Hepatocyte (in vitro differentiated cells): ENCODE measurements at regions not wholly inside any gene's neighbourhood (a gene's known extent, or its start where the extent isn't known, plus 50 kb on each side); places are given as distances from the start of the nearest gene placed in this dataset.

Source experiments
- DNase-seq: peaks from one replicate; pipeline ENCODE4 v3.0.0-alpha.2; 2016; ENCODE audit warnings: low spot score
- H2AFZ ChIP-seq: fragments of 200-600 bp; sonication (generic); 2 replicates; pipeline ENCODE4 v1.6.0; 2016; ENCODE audit warnings: antibody characterized with exemption, mild to moderate bottlenecking
- H3K27ac ChIP-seq: fragments of 200-600 bp; sonication (generic); 2 replicates; pipeline ENCODE4 v1.5.1; 2016; ENCODE audit warnings: mild to moderate bottlenecking
- H3K27me3 ChIP-seq: fragments of 200-600 bp; sonication (generic); 2 replicates; pipeline ENCODE4 v1.6.1; 2016
- H3K36me3 ChIP-seq: fragments of 200-600 bp; sonication (generic); replicated peaks from 2 replicates; pipeline ENCODE4 v1.5.1; 2016; ENCODE audit warnings: low read depth; ENCODE audit not compliant: insufficient read depth
- H3K4me1 ChIP-seq: fragments of 200-600 bp; sonication (generic); 2 replicates; pipeline ENCODE4 v1.5.1; 2016; ENCODE audit warnings: mild to moderate bottlenecking, moderate library complexity; ENCODE audit not compliant: insufficient read depth
- H3K4me2 ChIP-seq: fragments of 200-600 bp; sonication (generic); 2 replicates; pipeline ENCODE4 v1.6.0; 2016
- H3K4me3 ChIP-seq: fragments of 200-600 bp; sonication (generic); 2 replicates; pipeline ENCODE4 v1.5.1; 2016; ENCODE audit warnings: mild to moderate bottlenecking
- H3K79me2 ChIP-seq: fragments of 200-600 bp; sonication (generic); 2 replicates; pipeline ENCODE4 v1.6.0; 2017; ENCODE audit warnings: mild to moderate bottlenecking
- H3K9me2 ChIP-seq: fragments of 200-600 bp; sonication (generic); replicated peaks from 2 replicates; pipeline ENCODE4 v1.6.0; 2017; ENCODE audit warnings: mild to moderate bottlenecking; ENCODE audit not compliant: insufficient read depth
- H3K9me3 ChIP-seq: fragments of 200-600 bp; sonication (generic); 2 replicates; pipeline ENCODE4 v1.5.1; 2016; ENCODE audit warnings: low read depth, mild to moderate bottlenecking
- H4K20me1 ChIP-seq: fragments of 200-600 bp; sonication (generic); 2 replicates; pipeline ENCODE4 v1.6.0; 2016; ENCODE audit warnings: mild to moderate bottlenecking; ENCODE audit not compliant: insufficient read depth, poor library complexity, severe bottlenecking
- CTCF ChIP-seq: fragments of 200-600 bp; sonication (generic); IDR thresholded peaks from 2 replicates; pipeline ENCODE4 v1.5.1; 2016; ENCODE audit warnings: antibody characterized with exemption, mild to moderate bottlenecking; ENCODE audit not compliant: poor library complexity
- EZH2 ChIP-seq: fragments of 200-600 bp; sonication (generic); IDR thresholded peaks from 2 replicates; pipeline ENCODE4 v1.6.1; 2016; ENCODE audit warnings: antibody characterized with exemption, mild to moderate bottlenecking, borderline replicate concordance
- EZH2phosphoT487 ChIP-seq: fragments of 200-600 bp; sonication (generic); IDR thresholded peaks from one replicate; pipeline ENCODE4 v1.6.1; 2018; ENCODE audit warnings: antibody characterized with exemption, mild to moderate bottlenecking, low read depth, moderate library complexity; ENCODE audit not compliant: unreplicated experiment, severe bottlenecking
- WGBS: methylation state at CpG from one replicate; pipeline ENCODE4 v1.1.6; 2016; ENCODE audit warnings: low lambda C conversion rate; ENCODE audit errors: missing lambda C conversion rate; 5-methylcytosine and 5-hydroxymethylcytosine counted together

- no peaks in the 10 kb centered on the region for H4K20me1 ChIP-seq
- no peak overlapping the region for H3K4me3 ChIP-seq
- DNase-seq, result no peak
- no peak overlapping the region for H3K4me2 ChIP-seq
- no peaks in the 10 kb centered on the region for H3K79me2 ChIP-seq
- no peaks in the 10 kb centered on the region for H3K27me3 ChIP-seq
- no peak overlapping the region for H3K27ac ChIP-seq
- no peaks in the 10 kb centered on the region for H3K4me1 ChIP-seq
- H3K36me3 ChIP-seq, result no peaks in the 10 kb centered on the region
- H3K9me2 ChIP-seq, result no peaks in the 10 kb centered on the region
- no peak for TF ChIP-seq EZH2phosphoT487
- TF ChIP-seq CTCF, result no peak
- TF ChIP-seq EZH2, result no peak
- peaks cover 3% of the 10 kb centered on the region for H3K9me3 ChIP-seq
- no peak overlapping the region for H2AFZ ChIP-seq
These were observed 236.8 kb upstream of the POU5F2 start for GRCh38 chr5:93978222-93978621.

GRCh38 chr5:93967923-93968322, 226.5 kb upstream of the POU5F2 start:
- Histone ChIP-seq H3K27ac (no peak overlapping the region), H3K4me3 (no peak overlapping the region), H3K9me2 (no peaks in the 10 kb centered on the region), H3K79me2 (no peaks in the 10 kb centered on the region), H3K36me3 (no peaks in the 10 kb centered on the region), H3K4me2 (no peak overlapping the region), H3K4me1 (no peaks in the 10 kb centered on the region), H3K27me3 (no peaks in the 10 kb centered on the region), H3K9me3 (no peaks in the 10 kb centered on the region), H2AFZ (no peak overlapping the region), H4K20me1 (no peaks in the 10 kb centered on the region)
- no peak for TF ChIP-seq EZH2phosphoT487
- no peak for TF ChIP-seq CTCF
- no peak for TF ChIP-seq EZH2
- no peak for DNase-seq

- H4K20me1 ChIP-seq, result no peaks in the 10 kb centered on the region
- H3K9me2 ChIP-seq, result no peaks in the 10 kb centered on the region
- H3K27ac ChIP-seq, result no peak overlapping the region
- H3K9me3 ChIP-seq, result no peaks in the 10 kb centered on the region
- no peak overlapping the region for H3K4me3 ChIP-seq
- no peak overlapping the region for H2AFZ ChIP-seq
- no peak overlapping the region for H3K4me2 ChIP-seq
- no peaks in the 10 kb centered on the region for H3K36me3 ChIP-seq
- no peaks in the 10 kb centered on the region for H3K79me2 ChIP-seq
- no peaks in the 10 kb centered on the region for H3K27me3 ChIP-seq
- TF ChIP-seq EZH2phosphoT487 (no peak), EZH2 (no peak), CTCF (no peak)
- no peak for DNase-seq
- no peaks in the 10 kb centered on the region for H3K4me1 ChIP-seq
- WGBS, result 97% methylated on average over 1 of the region's 1 CpG
These were observed 223.0 kb upstream of the POU5F2 start for GRCh38 chr5:93964421-93964820.

GRCh38 chr5:93960042-93960441, 218.6 kb upstream of the POU5F2 start:
- Histone ChIP-seq H3K36me3 (no peaks in the 10 kb centered on the region), H3K9me3 (no peaks in the 10 kb centered on the region), H3K9me2 (no peaks in the 10 kb centered on the region), H4K20me1 (no peaks in the 10 kb centered on the region), H3K79me2 (no peaks in the 10 kb centered on the region), H2AFZ (no peak overlapping the region), H3K4me3 (no peak overlapping the region), H3K4me2 (no peak overlapping the region), H3K27ac (no peak overlapping the region), H3K4me1 (no peaks in the 10 kb centered on the region), H3K27me3 (no peaks in the 10 kb centered on the region)
- WGBS, result 98% methylated on average over 3 of the region's 3 CpGs
- DNase-seq, result no peak
- TF ChIP-seq EZH2, result no peak
- no peak for TF ChIP-seq EZH2phosphoT487
- TF ChIP-seq CTCF, result no peak
